Karpas-422 (cell line): ENCODE measurements at regions not wholly inside any gene's neighbourhood (a gene's known extent, or its start where the extent isn't known, plus 50 kb on each side); places are given as distances from the start of the nearest gene placed in this dataset.

ENCODE experiments used
- DNase-seq: peaks from one replicate; pipeline ENCODE4 v3.0.0-alpha.2; 2015
- H2AFZ ChIP-seq: fragments of 200-600 bp; sonication (generic); 2 replicates; pipeline ENCODE4 v1.6.1; 2014; ENCODE audit warnings: antibody characterized with exemption, low read length, mixed read lengths
- H3K27ac ChIP-seq: fragments of 200-600 bp; sonication (generic); 2 replicates; pipeline ENCODE4 v1.5.1; 2014; ENCODE audit warnings: mild to moderate bottlenecking, low read length, moderate library complexity
- H3K27me3 ChIP-seq: fragments of 200-600 bp; sonication (generic); 2 replicates; pipeline ENCODE4 v1.6.1; 2014; ENCODE audit warnings: low read length, mixed read lengths
- H3K36me3 ChIP-seq: fragments of 200-600 bp; sonication (generic); 2 replicates; pipeline ENCODE4 v1.6.1; 2014; ENCODE audit warnings: low read length, mixed read lengths; ENCODE audit not compliant: insufficient read depth
- H3K4me1 ChIP-seq: fragments of 200-600 bp; sonication (generic); 2 replicates; pipeline ENCODE4 v1.6.1; 2014; ENCODE audit warnings: mild to moderate bottlenecking, low read length, mixed read lengths
- H3K4me2 ChIP-seq: fragments of 200-600 bp; sonication (generic); 2 replicates; pipeline ENCODE4 v1.6.1; 2014; ENCODE audit warnings: low read length, low read depth, mild to moderate bottlenecking; ENCODE audit not compliant: poor library complexity, severe bottlenecking
- H3K4me3 ChIP-seq: fragments of 200-600 bp; sonication (generic); 2 replicates; pipeline ENCODE4 v1.5.1; 2014; ENCODE audit warnings: mild to moderate bottlenecking, antibody characterized with exemption, low read length, mixed read lengths
- H3K79me2 ChIP-seq: fragments of 200-600 bp; sonication (generic); 2 replicates; pipeline ENCODE4 v1.6.1; 2014; ENCODE audit warnings: mild to moderate bottlenecking, low read length, mixed read lengths
- H3K9ac ChIP-seq: fragments of 200-600 bp; sonication (generic); 2 replicates; pipeline ENCODE4 v1.6.0; 2014; ENCODE audit warnings: low read length
- H3K9me2 ChIP-seq: fragments of 200-600 bp; sonication (generic), shearing (Covaris generic); replicated peaks from 2 replicates; pipeline ENCODE4 v1.6.0; 2014; ENCODE audit warnings: mild to moderate bottlenecking, low read length, moderate library complexity; ENCODE audit not compliant: insufficient read depth
- H3K9me3 ChIP-seq: fragments of 300-700, 200-600 bp; sonication (generic); 2 replicates; pipeline ENCODE4 v1.6.1; 2014; ENCODE audit warnings: low read length, mixed read lengths
- H4K20me1 ChIP-seq: fragments of 200-600 bp; sonication (generic); 2 replicates; pipeline ENCODE4 v1.6.1; 2014; ENCODE audit warnings: mild to moderate bottlenecking, antibody characterized with exemption, low read length, low read depth; ENCODE audit not compliant: insufficient read depth

DNA sequence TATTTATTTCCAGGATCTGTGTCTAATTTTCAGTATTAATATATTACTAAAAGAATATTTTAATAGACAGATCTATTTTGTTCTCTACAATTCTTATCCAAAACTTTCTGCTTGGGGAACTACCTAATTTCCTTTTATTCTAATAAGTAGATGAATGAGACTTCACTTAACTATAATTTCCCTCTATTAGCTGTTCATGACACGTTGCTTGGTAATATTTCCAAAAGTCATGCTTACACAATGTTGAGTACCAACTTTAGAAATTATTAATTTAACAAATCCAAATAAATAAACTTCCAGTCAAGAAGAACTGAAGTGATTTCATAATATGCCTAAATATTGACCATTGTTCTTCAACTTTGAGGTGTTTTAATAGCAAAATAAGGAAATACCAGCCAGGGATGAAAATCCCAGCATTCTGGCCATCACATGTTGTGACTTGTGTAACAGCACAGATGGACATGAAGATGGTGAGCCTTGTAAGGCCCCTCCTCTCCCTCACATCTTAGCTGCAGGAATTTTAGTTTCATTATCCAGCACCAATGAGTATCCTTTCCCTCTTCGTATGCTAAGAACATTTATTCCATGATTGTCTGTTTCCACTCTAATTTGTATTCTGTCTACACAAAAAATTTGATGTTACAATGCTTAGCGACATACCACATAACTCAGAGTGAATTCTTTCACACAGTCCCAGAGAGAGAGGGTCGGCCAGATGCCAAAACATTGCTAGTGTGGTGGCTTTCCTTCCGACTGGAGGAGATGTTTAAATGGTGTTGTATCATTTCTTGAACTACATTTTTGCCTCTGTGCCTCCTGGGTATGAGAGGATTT, 137.5 kb downstream of the FOXA2 start:
- Histone ChIP-seq H3K9me2 (no peaks in the 10 kb centered on the region), H3K27me3 (no peaks in the 10 kb centered on the region), H3K36me3 (no peaks in the 10 kb centered on the region), H3K4me3 (no peak overlapping the region), H4K20me1 (no peaks in the 10 kb centered on the region), H2AFZ (no peak overlapping the region), H3K79me2 (no peaks in the 10 kb centered on the region), H3K9ac (no peak overlapping the region), H3K4me1 (no peaks in the 10 kb centered on the region), H3K4me2 (no peak overlapping the region), H3K9me3 (no peaks in the 10 kb centered on the region), H3K27ac (no peak overlapping the region)
- DNase-seq = no peak

DNA sequence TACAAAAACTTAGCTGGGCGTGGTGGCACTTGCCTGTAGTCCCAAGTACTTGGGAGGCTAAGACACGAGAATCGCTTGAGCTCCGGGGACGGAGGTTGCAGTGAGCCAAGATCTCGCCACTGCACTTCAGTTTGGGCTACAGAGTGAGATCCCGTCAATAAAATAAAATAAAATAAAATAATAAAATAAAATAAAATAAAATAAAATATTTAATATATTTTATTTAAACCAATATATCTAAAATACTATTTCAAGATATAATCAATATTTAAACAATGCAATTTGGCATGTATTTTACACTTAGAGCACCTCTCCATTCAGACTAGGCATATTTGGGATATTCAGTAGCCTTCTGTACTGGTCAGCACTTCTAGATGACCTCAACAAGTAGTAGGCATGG, 142.1 kb downstream of the FOXA2 start:
- no peak overlapping the region for H3K4me2 ChIP-seq
- no peaks in the 10 kb centered on the region for H3K36me3 ChIP-seq
- H3K4me3 ChIP-seq = no peak overlapping the region
- no peaks in the 10 kb centered on the region for H3K9me3 ChIP-seq
- H4K20me1 ChIP-seq = no peaks in the 10 kb centered on the region
- no peak for DNase-seq
- no peaks in the 10 kb centered on the region for H3K27me3 ChIP-seq
- no peaks in the 10 kb centered on the region for H3K9me2 ChIP-seq
- H3K27ac ChIP-seq = no peak overlapping the region
- no peaks in the 10 kb centered on the region for H3K4me1 ChIP-seq
- H3K9ac ChIP-seq = no peak overlapping the region
- H2AFZ ChIP-seq = no peak overlapping the region
- no peaks in the 10 kb centered on the region for H3K79me2 ChIP-seq

DNA sequence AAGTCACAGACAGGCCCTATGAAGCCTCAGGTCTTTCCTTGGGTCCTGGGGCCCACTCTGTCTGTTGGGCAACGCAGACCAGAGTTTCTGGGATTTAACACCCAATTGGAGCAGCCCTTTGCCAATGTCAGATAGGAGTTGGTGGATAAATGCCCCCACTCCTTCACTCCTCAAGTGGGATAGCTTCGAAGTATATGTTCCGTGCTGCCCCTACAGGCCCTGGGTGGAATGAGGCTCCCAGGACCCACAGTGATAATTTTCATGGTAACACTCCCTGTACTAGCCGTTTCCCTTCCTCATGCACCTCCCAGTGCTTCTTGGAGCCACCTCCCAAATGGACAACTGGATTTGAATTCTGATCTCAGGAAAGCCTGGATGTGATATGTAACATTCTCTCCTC, 145.4 kb downstream of the FOXA2 start:
- Histone ChIP-seq H3K27ac (no peak overlapping the region), H4K20me1 (no peaks in the 10 kb centered on the region), H3K9me2 (no peaks in the 10 kb centered on the region)

DNA sequence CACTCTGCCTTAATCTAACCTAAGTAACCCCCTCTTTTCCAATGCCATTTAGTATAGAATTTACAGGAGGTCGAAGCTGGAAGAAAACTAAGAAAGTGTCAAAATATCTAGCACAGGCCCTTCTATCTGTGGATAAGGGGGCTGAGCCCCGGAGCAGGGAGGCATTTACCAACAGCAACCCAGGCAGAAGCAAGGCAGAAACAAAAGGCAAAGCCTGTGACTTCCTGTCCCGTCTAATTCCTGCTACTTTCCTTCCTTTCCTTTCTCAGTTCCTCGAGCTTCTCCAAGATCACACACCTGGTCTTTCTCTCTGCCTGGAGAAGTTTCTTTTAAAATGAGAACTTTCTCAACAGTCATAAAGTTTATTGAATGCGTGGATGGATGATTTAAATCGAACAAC, 146.0 kb downstream of the FOXA2 start:
- no peak overlapping the region for H2AFZ ChIP-seq
- no peaks in the 10 kb centered on the region for H3K9me2 ChIP-seq
- no peaks in the 10 kb centered on the region for H3K4me1 ChIP-seq
- H3K27ac ChIP-seq = no peak overlapping the region
- H3K79me2 ChIP-seq = no peaks in the 10 kb centered on the region
- no peak overlapping the region for H3K4me2 ChIP-seq
- no peak overlapping the region for H3K4me3 ChIP-seq
- DNase-seq = no peak
- H4K20me1 ChIP-seq = no peaks in the 10 kb centered on the region
- H3K27me3 ChIP-seq = no peaks in the 10 kb centered on the region
- no peaks in the 10 kb centered on the region for H3K36me3 ChIP-seq
- no peak overlapping the region for H3K9ac ChIP-seq
- no peaks in the 10 kb centered on the region for H3K9me3 ChIP-seq

More for the DNA sequence above, 145.4 kb downstream of the FOXA2 start:
- H3K79me2 ChIP-seq = no peaks in the 10 kb centered on the region
- no peak overlapping the region for H3K9ac ChIP-seq
- no peak overlapping the region for H3K4me3 ChIP-seq
- H3K4me2 ChIP-seq = no peak overlapping the region
- H3K27me3 ChIP-seq = no peaks in the 10 kb centered on the region
- peak; percentile 49 for DNase-seq
- H3K36me3 ChIP-seq = no peaks in the 10 kb centered on the region
- no peaks in the 10 kb centered on the region for H3K9me3 ChIP-seq
- H3K4me1 ChIP-seq = no peaks in the 10 kb centered on the region
- no peak overlapping the region for H2AFZ ChIP-seq

DNA sequence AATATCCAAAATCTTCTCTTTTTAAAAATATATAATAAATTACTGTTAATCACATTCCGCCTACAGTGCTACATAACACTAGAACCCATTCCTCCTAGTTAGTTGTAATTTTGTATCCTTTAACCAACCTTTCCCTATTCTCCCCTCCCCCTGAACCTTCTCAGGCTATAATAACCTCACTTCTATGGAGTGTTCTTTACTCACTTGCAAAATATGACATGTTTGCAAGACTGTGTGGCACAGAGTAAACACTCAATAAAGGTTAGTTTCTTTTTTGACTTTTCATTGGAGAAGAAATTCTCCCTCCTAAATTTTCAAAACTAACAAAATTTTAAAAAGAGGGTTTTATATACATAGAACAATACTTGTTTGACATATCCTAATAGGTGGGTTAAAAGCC, 147.0 kb downstream of the FOXA2 start:
- Histone ChIP-seq H3K4me3 (no peak overlapping the region), H3K4me2 (no peak overlapping the region), H3K9me2 (no peaks in the 10 kb centered on the region), H2AFZ (no peak overlapping the region), H3K9me3 (no peaks in the 10 kb centered on the region), H3K4me1 (no peaks in the 10 kb centered on the region), H3K27ac (no peak overlapping the region), H3K9ac (no peak overlapping the region), H3K36me3 (no peaks in the 10 kb centered on the region), H4K20me1 (no peaks in the 10 kb centered on the region), H3K27me3 (no peaks in the 10 kb centered on the region), H3K79me2 (no peaks in the 10 kb centered on the region)
- no peak for DNase-seq

DNA sequence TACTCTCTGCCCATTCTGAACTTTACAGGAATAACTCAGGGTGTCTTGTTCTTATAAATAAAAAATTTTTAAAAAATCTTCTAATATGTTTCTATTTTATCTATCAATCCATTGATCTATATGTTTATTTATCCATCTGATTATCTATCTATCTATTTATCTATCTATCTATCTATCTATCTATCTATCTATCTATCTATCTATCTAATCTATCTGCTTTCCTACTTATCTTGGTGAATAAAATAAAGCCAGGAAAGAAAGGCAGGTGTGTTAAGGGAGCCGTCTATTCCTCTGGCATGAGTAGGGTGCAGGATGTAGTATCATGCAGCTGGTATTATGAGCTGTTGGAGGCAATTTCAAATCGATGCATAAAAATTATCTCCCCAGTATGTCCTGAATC, 153.0 kb downstream of the FOXA2 start:
- H3K27ac ChIP-seq = no peak overlapping the region
- no peak overlapping the region for H2AFZ ChIP-seq
- no peaks in the 10 kb centered on the region for H3K27me3 ChIP-seq
- no peak overlapping the region for H3K4me3 ChIP-seq
- H4K20me1 ChIP-seq = no peaks in the 10 kb centered on the region
- H3K4me2 ChIP-seq = no peak overlapping the region
- DNase-seq = no peak
- no peaks in the 10 kb centered on the region for H3K9me2 ChIP-seq
- H3K79me2 ChIP-seq = no peaks in the 10 kb centered on the region
- no peaks in the 10 kb centered on the region for H3K9me3 ChIP-seq
- H3K36me3 ChIP-seq = no peaks in the 10 kb centered on the region
- H3K9ac ChIP-seq = no peak overlapping the region
- H3K4me1 ChIP-seq = no peaks in the 10 kb centered on the region

DNA sequence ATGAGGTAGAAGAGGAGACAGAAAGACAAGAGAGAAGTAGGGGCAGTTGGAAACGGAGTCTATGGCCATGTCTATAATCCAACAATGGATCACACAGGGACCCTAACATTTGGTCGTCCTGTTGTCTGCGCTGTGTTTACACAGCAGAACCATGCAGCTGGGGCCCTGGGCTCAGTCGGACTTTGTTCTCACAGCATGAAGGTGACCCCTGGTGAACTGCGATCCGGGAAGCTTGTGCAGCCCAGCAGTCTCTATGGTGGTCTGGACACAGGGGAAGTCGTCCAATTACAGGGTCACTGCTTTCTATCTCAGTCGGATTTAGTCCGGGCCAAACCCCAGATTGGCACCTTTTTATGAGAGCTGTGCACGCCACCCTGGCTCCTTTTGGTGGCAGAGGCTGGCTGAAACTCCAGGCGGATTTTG, 153.6 kb downstream of the FOXA2 start:
- DNase-seq = no peak
- no peak overlapping the region for H3K4me3 ChIP-seq
- H2AFZ ChIP-seq = no peak overlapping the region
- H3K36me3 ChIP-seq = no peaks in the 10 kb centered on the region
- H3K4me1 ChIP-seq = no peaks in the 10 kb centered on the region
- H3K27me3 ChIP-seq = no peaks in the 10 kb centered on the region
- H3K9ac ChIP-seq = no peak overlapping the region
- H4K20me1 ChIP-seq = no peaks in the 10 kb centered on the region
- no peaks in the 10 kb centered on the region for H3K79me2 ChIP-seq
- no peak overlapping the region for H3K4me2 ChIP-seq
- no peaks in the 10 kb centered on the region for H3K9me3 ChIP-seq
- no peak overlapping the region for H3K27ac ChIP-seq
- H3K9me2 ChIP-seq = no peaks in the 10 kb centered on the region

DNA sequence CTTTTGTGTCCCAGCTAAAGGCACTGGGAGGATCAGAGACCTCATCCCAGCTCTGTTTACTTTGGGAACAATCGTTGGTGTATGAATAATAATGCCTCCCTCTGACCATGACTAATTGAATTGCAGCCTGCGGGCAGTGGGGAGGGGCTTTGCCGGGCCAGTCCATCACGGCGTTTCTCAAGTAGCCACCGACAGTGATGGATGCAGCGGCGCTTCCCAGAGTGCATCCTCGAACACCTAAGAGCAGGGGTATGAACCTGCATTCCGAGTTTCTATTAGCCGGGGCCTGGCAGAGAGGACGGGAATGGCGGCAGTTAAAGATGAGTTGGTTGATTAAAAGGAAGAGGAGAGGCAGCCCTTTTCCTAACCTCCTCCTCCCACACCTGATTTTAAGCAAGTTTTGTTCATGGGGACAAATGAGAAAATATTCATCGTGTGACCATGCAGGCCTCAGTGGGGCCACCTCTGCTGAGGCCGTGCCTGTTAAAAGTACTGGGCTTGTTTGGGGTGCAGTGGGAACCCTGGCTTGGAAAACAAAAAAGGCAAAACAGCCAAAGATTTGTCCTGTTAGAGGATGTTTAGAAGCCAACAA, 154.1 kb downstream of the FOXA2 start:
- Histone ChIP-seq H3K36me3 (no peaks in the 10 kb centered on the region), H3K4me2 (no peak overlapping the region), H3K9me2 (no peaks in the 10 kb centered on the region), H3K4me1 (no peaks in the 10 kb centered on the region), H3K27me3 (no peaks in the 10 kb centered on the region), H2AFZ (no peak overlapping the region), H3K27ac (no peak overlapping the region), H3K79me2 (no peaks in the 10 kb centered on the region), H4K20me1 (no peaks in the 10 kb centered on the region), H3K9ac (no peak overlapping the region), H3K9me3 (no peaks in the 10 kb centered on the region), H3K4me3 (no peak overlapping the region)
- DNase-seq = no peak
